ENCODE measurements at regions not wholly inside any gene's neighbourhood (a gene's known extent, or its start where the extent isn't known, plus 50 kb on each side); places are given as distances from the start of the nearest gene placed in this dataset.
"Not testable (repeated sequence)": the region's sequence is repeated elsewhere in the genome, so short reads cannot be mapped to it uniquely, and the experiment has no call there.

- DNase-seq (ENCODE audit: low spot score) = no peak
Measured at GRCh38 chr6:126204598-126204997, 135.3 kb upstream of the CENPW start.

DNA sequence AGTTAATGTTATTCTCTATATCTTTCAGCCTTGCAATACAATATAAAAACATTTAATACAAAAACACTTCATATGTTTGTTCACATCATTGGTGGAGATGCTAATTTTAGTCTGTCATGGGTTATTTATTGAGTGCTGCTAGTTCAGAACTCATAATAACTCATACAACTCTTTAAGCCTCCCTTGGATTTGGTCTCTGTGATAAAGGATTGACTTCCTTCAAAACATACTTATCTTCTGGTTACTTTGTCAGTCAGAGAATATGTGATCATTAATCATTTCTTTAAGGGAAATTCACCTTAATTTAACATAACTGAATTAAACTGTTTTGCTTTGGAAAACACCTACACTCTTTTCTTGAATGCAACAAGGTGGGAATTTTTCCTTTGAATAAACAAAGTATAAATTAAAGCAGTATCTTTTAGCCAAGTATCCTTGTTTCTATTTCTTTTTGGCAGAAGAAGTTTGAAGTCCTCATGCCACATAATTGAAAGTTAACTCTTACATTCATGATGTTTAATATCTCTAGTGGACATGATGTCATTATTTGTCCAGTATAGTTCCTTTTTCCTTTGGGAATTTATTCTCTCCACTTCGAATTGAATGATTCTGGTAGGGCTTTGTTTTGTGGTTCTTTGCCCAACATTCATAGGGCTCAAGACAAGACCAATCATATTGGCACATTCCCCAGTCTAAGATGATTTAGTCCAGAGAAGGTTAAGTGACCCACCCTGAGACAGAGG is 133.2 kb upstream of the CENPW start:
- DNase-seq (ENCODE audit: low spot score) = no peak

GRCh38 chr6:126210398-126211075 is 129.4 kb upstream of the CENPW start:
- DNase-seq (ENCODE audit: low spot score) = no peak

- no peak for DNase-seq (ENCODE audit: low spot score)
Measured at GRCh38 chr6:126217497-126217896, 122.4 kb upstream of the CENPW start.

DNA sequence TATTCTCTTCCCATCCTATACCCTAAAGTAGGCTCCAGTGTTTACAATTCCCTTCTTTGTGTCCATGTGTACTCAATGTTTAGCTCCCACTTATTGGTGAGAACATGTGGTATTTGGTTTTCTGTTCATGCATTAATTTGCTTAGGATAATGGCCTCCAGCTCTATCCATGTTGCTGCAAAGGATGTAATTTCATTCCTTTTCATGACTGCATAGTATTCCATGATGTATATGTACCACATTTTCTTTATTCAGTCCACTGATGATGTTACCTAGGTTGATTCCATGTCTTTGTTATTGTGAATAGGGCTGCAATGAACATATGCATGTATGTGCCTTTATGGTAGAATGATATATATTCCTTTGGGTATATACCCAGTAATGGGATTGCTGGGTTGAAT is 119.0 kb upstream of the CENPW start:
- not testable (repeated sequence) for DNase-seq (ENCODE audit: low spot score)

DNA sequence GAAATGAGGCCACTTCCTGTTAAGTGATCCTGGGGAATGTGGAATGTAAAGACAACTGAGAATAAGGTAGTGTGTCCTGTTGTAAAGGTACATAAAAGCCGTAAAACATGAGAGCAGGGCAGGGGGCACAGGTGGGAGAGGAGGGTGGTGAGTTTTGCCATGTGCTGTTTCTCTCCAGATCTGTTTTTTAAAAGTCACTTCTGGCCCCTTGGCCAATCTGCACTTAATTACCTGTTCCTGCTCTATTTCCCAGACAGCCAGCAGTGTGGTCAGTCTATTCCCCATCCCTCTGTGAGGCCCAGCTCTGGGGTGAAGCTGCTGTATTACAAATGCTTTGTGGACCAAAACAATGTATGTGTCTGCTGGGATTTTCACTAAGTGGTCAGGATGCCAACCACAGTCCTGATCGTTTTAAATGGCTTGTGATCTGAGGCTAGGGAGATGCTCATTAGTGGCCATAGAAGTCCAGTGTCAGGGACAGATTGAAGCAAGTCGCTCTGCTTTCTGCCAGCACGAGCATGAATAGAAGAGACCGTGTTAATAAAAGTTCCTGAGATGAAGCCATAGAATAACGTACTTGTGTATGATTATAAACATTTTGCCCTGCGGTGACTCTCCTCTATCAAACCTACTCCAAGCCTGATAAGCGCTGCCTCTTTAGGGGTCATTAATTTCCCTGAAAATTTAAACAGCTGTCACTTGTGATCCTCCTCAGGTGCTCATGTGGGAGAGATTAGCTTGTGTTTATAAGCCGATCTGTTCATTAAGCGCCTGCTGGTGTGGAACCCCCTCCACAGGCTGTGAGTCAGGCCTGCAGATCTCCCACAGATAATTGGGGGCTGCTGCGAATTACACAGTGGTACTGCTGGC is 111.8 kb upstream of the CENPW start:
- no peak for DNase-seq (ENCODE audit: low spot score)

- no peak for DNase-seq (ENCODE audit: low spot score)
Measured at GRCh38 chr6:126232671-126233070, 107.2 kb upstream of the CENPW start.

GRCh38 chr6:126233192-126233591 is 106.7 kb upstream of the CENPW start:
- DNase-seq (ENCODE audit: low spot score) = no peak

DNA sequence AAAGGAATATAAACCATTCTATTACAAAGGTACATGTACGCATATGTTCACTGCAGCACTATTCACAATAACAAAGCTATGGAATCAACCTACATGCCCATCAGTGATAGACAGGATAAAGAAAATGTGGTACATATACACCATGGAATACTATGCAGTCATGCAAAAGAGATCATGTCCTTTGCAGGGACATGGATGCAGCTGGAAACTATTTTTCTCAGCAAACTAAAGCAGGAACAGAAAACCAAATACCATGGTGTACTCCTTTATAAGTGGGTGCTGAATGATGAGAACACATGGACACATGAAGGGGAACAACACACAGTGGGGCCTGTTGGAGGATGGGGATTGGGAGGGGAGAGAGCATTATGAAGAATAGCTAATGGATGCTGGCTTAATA is 104.6 kb upstream of the CENPW start:
- DNase-seq (ENCODE audit: low spot score) = no peak

- no peak for DNase-seq (ENCODE audit: low spot score)
Measured at GRCh38 chr6:126245077-126245476, 94.8 kb upstream of the CENPW start.

- DNase-seq (ENCODE audit: low spot score) = no peak
Measured at GRCh38 chr6:126252154-126252553, 87.8 kb upstream of the CENPW start.

DNA sequence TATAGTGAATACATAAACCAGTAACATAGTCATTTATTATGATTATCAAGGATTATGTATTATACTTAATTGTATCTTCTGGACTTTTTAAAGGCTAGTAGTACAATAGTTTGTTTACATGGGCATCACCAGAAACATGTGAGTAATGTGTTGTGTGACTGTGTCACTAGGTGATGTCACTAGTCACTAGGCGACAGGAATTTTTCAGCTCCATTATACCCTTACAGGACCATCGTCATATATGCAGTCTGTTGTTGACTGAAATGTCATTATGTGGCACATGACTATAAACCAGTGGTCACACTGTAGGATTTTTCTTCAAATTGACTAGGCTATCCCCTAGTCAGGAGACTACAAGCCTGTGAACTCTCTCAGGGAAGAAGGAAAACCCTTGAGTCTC is 86.5 kb upstream of the CENPW start:
- no peak for DNase-seq (ENCODE audit: low spot score)

GRCh38 chr6:126258150-126258549 is 81.8 kb upstream of the CENPW start:
- no peak for DNase-seq (ENCODE audit: low spot score)

- DNase-seq (ENCODE audit: low spot score) = no peak
Measured at GRCh38 chr6:126261792-126262421, 78.0 kb upstream of the CENPW start.

GRCh38 chr6:126264265-126264664 is 75.7 kb upstream of the CENPW start:
- DNase-seq (ENCODE audit: low spot score) = no peak

DNA sequence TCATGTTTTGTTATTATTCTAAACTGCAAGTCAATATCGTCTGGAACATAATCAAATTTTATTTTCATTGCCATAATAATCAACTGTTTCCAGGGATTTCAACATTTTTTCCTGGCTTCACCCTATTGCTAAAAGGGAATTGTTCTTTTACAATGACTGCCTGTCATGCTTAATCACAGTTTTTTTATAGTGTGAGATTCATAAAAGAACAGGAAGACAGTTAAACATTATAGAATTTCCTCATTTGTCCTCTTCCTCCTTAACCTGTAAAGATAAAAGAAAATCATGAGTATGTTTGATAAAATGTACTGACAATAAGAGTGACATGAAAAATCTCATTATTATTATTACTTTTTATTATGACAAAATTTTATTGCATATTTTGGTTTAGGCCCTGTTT is 73.3 kb upstream of the CENPW start:
- no peak for DNase-seq (ENCODE audit: low spot score)

- DNase-seq (ENCODE audit: low spot score) = no peak
Measured at GRCh38 chr6:126267626-126268025, 72.3 kb upstream of the CENPW start.

DNA sequence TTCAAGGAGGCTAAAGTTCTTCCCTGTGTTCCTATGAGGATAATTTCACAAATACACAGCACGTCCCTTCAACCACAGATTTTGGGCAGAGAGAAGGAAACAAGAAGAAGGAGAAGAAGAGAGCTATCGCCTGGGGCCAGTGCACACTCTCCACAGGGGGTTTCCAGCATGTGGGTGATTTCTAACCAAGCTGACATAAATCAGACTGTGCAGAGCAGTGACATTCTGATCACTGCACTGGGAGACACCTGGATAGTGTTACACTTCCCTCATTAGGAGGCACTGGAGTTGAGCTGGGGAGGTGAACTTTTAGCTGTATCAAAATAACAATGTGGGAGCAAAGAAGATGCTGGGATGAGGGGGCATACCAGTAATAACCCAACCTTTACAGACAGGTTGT is 71.8 kb upstream of the CENPW start:
- no peak for DNase-seq (ENCODE audit: low spot score)

GRCh38 chr6:126280287-126280686 is 59.6 kb upstream of the CENPW start:
- DNase-seq (ENCODE audit: low spot score) = no peak

- DNase-seq (ENCODE audit: low spot score) = no peak
Measured at GRCh38 chr6:126285871-126286365, 54.0 kb upstream of the CENPW start.
